Activated CD4-positive, alpha-beta T cell treated with anti-CD3 and anti-CD28 coated beads, Interleukin-2, amount 50 U/mL, for 24 hours (primary cell): ENCODE measurements at regions not wholly inside any gene's neighbourhood (a gene's known extent, or its start where the extent isn't known, plus 50 kb on each side); places are given as distances from the start of the nearest gene placed in this dataset.
"Not testable (repeated sequence)": the region's sequence is repeated elsewhere in the genome, so short reads cannot be mapped to it uniquely, and the experiment has no call there.

Experiments
- DNase-seq, 2 donors: peaks; one replicate each; pipeline ENCODE4 v3.0.0-alpha.2; 2020; ENCODE audit warnings: low read depth in 1 of 2, low spot score in 1 of 2

GRCh38 chr12:27864521-27864920, 84.5 kb upstream of the MANSC4 start:
- no peak for DNase-seq

GRCh38 chr12:27863839-27864238, 83.8 kb upstream of the MANSC4 start:
- no peak for DNase-seq

GRCh38 chr12:27861428-27862167, 81.6 kb upstream of the MANSC4 start:
- DNase-seq, result no peak

- no peak for DNase-seq
These were observed 79.6 kb upstream of the MANSC4 start for GRCh38 chr12:27859648-27860047.

- not testable (repeated sequence) for DNase-seq
These were observed 77.0 kb upstream of the MANSC4 start for GRCh38 chr12:27857006-27857405.

- DNase-seq, result no peak
These were observed 72.7 kb upstream of the MANSC4 start for GRCh38 chr12:27852742-27853141.
